ENCODE measurements at regions not wholly inside any gene's neighbourhood (a gene's known extent, or its start where the extent isn't known, plus 50 kb on each side); places are given as distances from the start of the nearest gene placed in this dataset.

GRCh38 chr2:236809716-236810115, 240.1 kb downstream of the ACKR3 start:
- FAIRE-seq: no peak

- FAIRE-seq: no peak
Measured at GRCh38 chr2:236811062-236811656, 241.5 kb downstream of the ACKR3 start.

DNA sequence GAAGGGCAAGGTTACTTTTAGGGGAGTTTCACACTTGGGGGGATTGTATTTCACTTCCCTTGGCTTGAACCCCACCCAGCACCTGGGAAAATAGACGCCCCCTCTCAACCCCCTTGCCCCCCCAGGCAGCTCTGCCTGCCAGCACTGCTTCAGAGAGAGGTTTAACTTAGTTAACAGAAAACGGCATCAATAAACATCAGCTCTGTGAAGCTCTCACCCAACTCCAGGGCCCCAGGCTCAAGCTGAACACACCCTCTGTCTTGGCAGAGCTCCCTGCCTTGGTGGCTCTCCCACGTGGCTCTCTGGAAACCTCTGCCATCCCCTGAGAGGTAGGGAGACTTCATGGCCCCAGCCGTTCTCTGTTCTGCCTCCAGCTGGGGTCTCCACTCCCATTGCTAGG, 244.1 kb downstream of the ACKR3 start:
- FAIRE-seq: no peak

GRCh38 chr2:236814593-236814992, 245.0 kb downstream of the ACKR3 start:
- FAIRE-seq: no peak

GRCh38 chr2:236815746-236816145, 246.1 kb downstream of the ACKR3 start:
- no peak for FAIRE-seq

GRCh38 chr2:236816197-236817170, 246.9 kb downstream of the ACKR3 start:
- no peak for FAIRE-seq

GRCh38 chr2:236818281-236819045, 248.8 kb downstream of the ACKR3 start:
- FAIRE-seq: no peak

- FAIRE-seq: no peak
Measured at GRCh38 chr2:236819275-236820002, 249.8 kb downstream of the ACKR3 start.

- no peak for FAIRE-seq
Measured at GRCh38 chr2:236820763-236821344, 251.2 kb downstream of the ACKR3 start.

DNA sequence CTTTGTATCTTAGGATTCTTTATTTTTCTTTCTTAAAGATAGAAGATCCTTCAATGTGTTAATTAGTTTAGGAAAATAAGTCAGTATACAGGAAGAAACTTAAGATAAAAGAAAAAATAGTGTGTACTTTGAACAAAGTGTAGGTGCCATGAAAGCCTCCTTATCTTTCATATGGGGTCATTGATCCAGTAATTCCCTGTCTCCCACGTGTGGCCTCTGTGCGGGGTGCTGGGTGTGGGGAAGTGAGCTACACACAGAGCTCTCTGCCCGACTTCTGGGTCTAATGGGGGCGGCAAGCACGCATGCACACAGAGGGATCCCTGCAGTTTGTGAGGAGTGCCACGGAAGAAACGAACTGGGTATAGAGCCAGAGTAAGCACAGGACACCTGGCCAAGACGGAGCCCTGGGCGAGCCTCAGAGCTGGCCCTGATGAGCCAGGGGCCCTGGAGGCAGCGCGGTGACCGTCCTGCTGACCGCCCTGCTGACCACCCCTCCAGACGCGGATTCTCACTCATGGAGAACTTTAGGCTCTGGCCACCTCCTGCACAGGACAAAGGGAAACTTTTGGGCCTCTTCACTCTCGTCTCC, 253.5 kb downstream of the ACKR3 start:
- FAIRE-seq: no peak

- FAIRE-seq: no peak
Measured at GRCh38 chr2:236823963-236824362, 254.3 kb downstream of the ACKR3 start.

DNA sequence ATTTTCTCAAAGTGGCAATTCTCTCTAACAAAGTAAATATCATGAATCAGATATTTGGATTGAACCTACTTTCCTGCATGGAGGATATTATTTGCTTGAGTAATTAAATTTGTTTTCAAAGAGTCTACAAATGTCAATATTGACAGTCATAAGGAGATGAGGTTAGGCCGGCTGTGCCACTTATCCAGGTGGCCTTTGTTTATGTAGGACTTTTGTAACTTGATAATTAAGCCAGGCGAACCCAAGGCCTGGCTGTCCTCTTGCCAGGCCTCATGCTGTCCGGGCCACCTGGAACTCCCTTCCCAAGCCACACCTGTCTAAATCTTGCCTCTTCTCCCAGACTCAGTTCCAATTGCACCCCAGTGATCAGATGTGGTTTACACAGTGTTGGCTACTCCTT, 255.2 kb downstream of the ACKR3 start:
- peak; percentile 5 for FAIRE-seq

GRCh38 chr2:236825989-236826510, 256.4 kb downstream of the ACKR3 start:
- FAIRE-seq: no peak

GRCh38 chr2:236826606-236827156, 257.1 kb downstream of the ACKR3 start:
- FAIRE-seq: no peak

- FAIRE-seq: no peak
Measured at GRCh38 chr2:236827997-236828396, 257.7 kb upstream of the COPS8 start.

GRCh38 chr2:236828820-236829219, 256.9 kb upstream of the COPS8 start:
- FAIRE-seq: no peak

GRCh38 chr2:236830926-236831325, 254.8 kb upstream of the COPS8 start:
- no peak for FAIRE-seq

- FAIRE-seq: no peak
Measured at GRCh38 chr2:236831698-236832097, 254.0 kb upstream of the COPS8 start.

GRCh38 chr2:236833501-236834073, 252.1 kb upstream of the COPS8 start:
- no peak for FAIRE-seq

- no peak for FAIRE-seq
Measured at GRCh38 chr2:236834284-236834683, 251.4 kb upstream of the COPS8 start.
